Activated T-helper 2 cell treated with anti-CD3 and anti-CD28 coated beads, Interferon-gamma antibody, Interleukin-2, Interleukin-4, amounts not matched to agents 10 μg/mL and 5 μg/mL and 100 μg/mL, durations not matched to agents 14 hours and 24 hours and 36 hours (primary cell): ENCODE measurements at regions not wholly inside any gene's neighbourhood (a gene's known extent, or its start where the extent isn't known, plus 50 kb on each side); places are given as distances from the start of the nearest gene placed in this dataset.

Source experiments
- DNase-seq: peaks from one replicate; pipeline ENCODE4 v3.0.0; 2021; ENCODE audit warnings: low spot score
- H3K27ac Mint-ChIP-seq: one replicate; pipeline ENCODE4 v1.8.0; 2021; ENCODE audit warnings: mixed read lengths
- H3K27me3 Mint-ChIP-seq: one replicate; pipeline ENCODE4 v1.8.0; 2021; ENCODE audit warnings: low read depth, mixed read lengths
- H3K36me3 Mint-ChIP-seq: one replicate; pipeline ENCODE4 v1.8.0; 2021; ENCODE audit warnings: low read depth, mixed read lengths
- H3K4me1 Mint-ChIP-seq: one replicate; pipeline ENCODE4 v1.8.0; 2021; ENCODE audit warnings: low read depth, mixed read lengths
- H3K4me3 Mint-ChIP-seq: one replicate; pipeline ENCODE4 v1.8.0; 2021; ENCODE audit warnings: low read depth, mild to moderate bottlenecking, moderate library complexity, mixed read lengths
- H3K9me3 Mint-ChIP-seq: one replicate; pipeline ENCODE4 v1.8.0; 2021; ENCODE audit warnings: mixed read lengths
- intact Hi-C: fragments of 100-400 bp; cut with micrococcal nuclease; formaldehyde crosslinking; loops from one replicate; pipeline ENCODE4 v1.15.1; 2023

DNA sequence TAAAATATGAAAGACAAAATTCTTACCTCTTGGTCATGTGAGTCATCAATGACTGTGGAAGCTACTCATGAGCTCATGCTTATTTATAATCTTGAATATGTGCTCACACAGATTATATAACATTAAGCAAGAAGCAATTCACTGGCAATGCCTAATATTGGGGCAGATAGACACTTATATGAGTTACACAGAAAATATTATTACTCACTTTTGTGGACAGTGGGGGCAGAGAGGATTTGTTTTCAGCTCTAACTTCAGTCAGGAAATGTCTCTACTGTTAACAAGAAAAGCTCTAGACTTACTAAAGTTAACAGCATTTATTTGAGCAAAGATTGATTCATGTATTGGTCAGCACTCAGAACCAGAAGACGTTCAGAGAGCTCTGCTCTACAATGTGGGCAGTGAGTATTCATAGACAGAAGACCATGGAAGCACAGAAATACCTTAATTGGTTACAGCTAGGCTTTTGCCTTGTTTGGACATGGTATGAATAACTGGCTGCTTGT is 85.8 kb upstream of the AHI1 start:
- peak overlapping the region; percentile 94 for H3K27ac Mint-ChIP-seq
- peak overlapping the region; percentile 74 for H3K4me3 Mint-ChIP-seq

GRCh38 chr6:135586388-135586787 is 88.8 kb upstream of the AHI1 start:
- Mint-ChIP-seq H3K9me3 (peaks cover 41% of the 10 kb centered on the region), H3K27ac (peak overlapping the region; percentile 95), H3K4me3 (no peak overlapping the region), H3K4me1 (peaks cover 76% of the 10 kb centered on the region), H3K27me3 (no peaks in the 10 kb centered on the region), H3K36me3 (peaks cover 78% of the 10 kb centered on the region)
- no peak for DNase-seq
- intact Hi-C loops: loop anchor here (1.0 to 5.0 kb wide), 4 partner anchors 9 to 266 kb away; partner anchors contain the start of gene PDE7B

More for the DNA sequence above, 85.8 kb upstream of the AHI1 start:
- peaks cover 79% of the 10 kb centered on the region for H3K4me1 Mint-ChIP-seq
- peaks cover 74% of the 10 kb centered on the region for H3K36me3 Mint-ChIP-seq
- DNase-seq: no peak
- H3K27me3 Mint-ChIP-seq: no peaks in the 10 kb centered on the region
- intact Hi-C loops: loop anchor here (5.0 kb wide), 1 partner anchor 86 kb away; the partner anchor contains the start of gene AHI1
- H3K9me3 Mint-ChIP-seq: peaks cover 29% of the 10 kb centered on the region

DNA sequence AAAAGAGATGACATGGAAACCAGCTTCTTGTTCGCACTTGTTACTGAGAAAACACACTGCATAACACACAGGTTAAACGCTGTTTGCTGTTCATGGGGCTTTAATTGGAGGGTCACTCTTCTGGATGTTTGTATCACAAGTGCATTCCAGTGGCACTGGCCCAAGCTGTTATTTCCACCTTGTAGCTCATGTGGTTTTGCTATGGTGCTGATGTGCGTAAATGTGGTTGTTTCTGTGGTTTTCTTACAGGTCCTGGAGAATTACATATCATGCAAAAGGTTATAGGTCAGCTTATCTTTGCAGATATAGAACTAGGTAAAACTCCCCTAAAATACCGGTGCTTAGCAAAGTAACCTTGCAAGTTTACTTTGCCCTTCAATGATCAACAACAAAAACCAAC is 89.3 kb upstream of the AHI1 start:
- no peak overlapping the region for H3K4me3 Mint-ChIP-seq
- peaks cover 78% of the 10 kb centered on the region for H3K36me3 Mint-ChIP-seq
- peaks cover 75% of the 10 kb centered on the region for H3K4me1 Mint-ChIP-seq
- intact Hi-C loops: loop anchor here (1.0 to 5.0 kb wide), 7 partner anchors 10 to 265 kb away; partner anchors contain the start of gene PDE7B
- H3K27me3 Mint-ChIP-seq: no peaks in the 10 kb centered on the region
- peaks cover 41% of the 10 kb centered on the region for H3K9me3 Mint-ChIP-seq
- DNase-seq: peak; percentile 55
- H3K27ac Mint-ChIP-seq: peak overlapping the region; percentile 95

GRCh38 chr6:135592276-135592675 is 94.7 kb upstream of the AHI1 start:
- H3K27ac Mint-ChIP-seq: peak overlapping the region; percentile 90
- H3K4me3 Mint-ChIP-seq: peak overlapping the region; percentile 57
- H3K36me3 Mint-ChIP-seq: peaks cover 77% of the 10 kb centered on the region
- DNase-seq: no peak
- peaks cover 48% of the 10 kb centered on the region for H3K4me1 Mint-ChIP-seq
- intact Hi-C loops: no loop called here
- no peaks in the 10 kb centered on the region for H3K27me3 Mint-ChIP-seq
- peaks cover 65% of the 10 kb centered on the region for H3K9me3 Mint-ChIP-seq

- DNase-seq: no peak
- peaks cover 45% of the 10 kb centered on the region for H3K4me1 Mint-ChIP-seq
- H3K27me3 Mint-ChIP-seq: no peaks in the 10 kb centered on the region
- H3K36me3 Mint-ChIP-seq: peaks cover 81% of the 10 kb centered on the region
- no peak overlapping the region for H3K4me3 Mint-ChIP-seq
- peaks cover 71% of the 10 kb centered on the region for H3K9me3 Mint-ChIP-seq
- intact Hi-C loops: no loop called here
- no peak overlapping the region for H3K27ac Mint-ChIP-seq
Measured at GRCh38 chr6:135594000-135594399, 96.5 kb upstream of the AHI1 start.

- H3K4me1 Mint-ChIP-seq: peaks cover 31% of the 10 kb centered on the region
- no peak for DNase-seq
- no peak overlapping the region for H3K4me3 Mint-ChIP-seq
- peaks cover 65% of the 10 kb centered on the region for H3K9me3 Mint-ChIP-seq
- peak overlapping the region; percentile 5 for H3K27ac Mint-ChIP-seq
- H3K36me3 Mint-ChIP-seq: peaks cover 89% of the 10 kb centered on the region
- no peaks in the 10 kb centered on the region for H3K27me3 Mint-ChIP-seq
- intact Hi-C loops: no loop called here
Measured at GRCh38 chr6:135600086-135600702, 102.7 kb upstream of the AHI1 start.

DNA sequence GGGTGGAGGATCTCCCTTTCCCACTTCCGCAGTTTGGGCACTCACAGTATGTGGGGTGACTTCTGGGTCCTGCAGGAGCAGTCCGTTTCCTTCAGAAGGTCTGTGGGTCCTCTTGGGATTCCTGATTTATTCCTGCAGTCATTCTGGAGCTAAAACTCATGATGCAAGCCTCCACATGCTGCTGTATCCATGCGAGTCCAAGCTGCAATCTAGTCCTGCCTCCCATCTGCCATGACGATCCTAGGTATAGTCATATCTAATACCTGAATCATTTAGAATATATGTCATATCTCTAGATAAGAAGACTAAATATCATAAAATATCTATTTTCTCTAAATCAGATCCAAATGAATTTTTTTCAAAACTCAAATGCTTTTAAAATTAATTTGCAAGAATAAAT is 103.4 kb upstream of the AHI1 start:
- intact Hi-C loops: no loop called here
- Mint-ChIP-seq H3K27me3 (no peaks in the 10 kb centered on the region), H3K27ac (peak overlapping the region; percentile 5), H3K4me1 (peaks cover 37% of the 10 kb centered on the region), H3K9me3 (peaks cover 60% of the 10 kb centered on the region), H3K4me3 (no peak overlapping the region), H3K36me3 (peaks cover 85% of the 10 kb centered on the region)
- no peak for DNase-seq

- intact Hi-C loops: no loop called here
- H3K27ac Mint-ChIP-seq: no peak overlapping the region
- peaks cover 51% of the 10 kb centered on the region for H3K9me3 Mint-ChIP-seq
- no peak for DNase-seq
- peaks cover 42% of the 10 kb centered on the region for H3K4me1 Mint-ChIP-seq
- peaks cover 84% of the 10 kb centered on the region for H3K36me3 Mint-ChIP-seq
- H3K4me3 Mint-ChIP-seq: no peak overlapping the region
- H3K27me3 Mint-ChIP-seq: no peaks in the 10 kb centered on the region
Measured at GRCh38 chr6:135601857-135602256, 104.3 kb upstream of the AHI1 start.

DNA sequence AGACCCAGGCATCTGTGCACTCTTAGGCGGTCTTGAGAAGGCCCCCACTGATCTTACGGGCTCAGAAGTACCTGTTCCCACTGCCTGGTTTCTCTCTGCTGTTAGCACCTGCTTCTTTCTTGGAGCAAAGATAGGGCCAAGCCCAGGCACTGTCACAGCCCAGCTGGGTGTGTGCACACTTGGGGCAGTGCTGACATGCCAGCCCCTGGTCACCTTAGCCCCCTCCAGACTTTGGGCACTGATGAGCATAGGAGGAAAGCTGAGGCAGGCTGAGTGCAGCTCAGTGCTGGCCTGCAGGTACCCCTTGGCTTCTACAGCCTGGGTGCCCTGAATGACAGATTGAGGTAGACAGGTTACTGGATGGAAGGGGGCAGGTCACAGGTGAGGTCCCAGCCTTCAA is 105.7 kb upstream of the AHI1 start:
- Mint-ChIP-seq H3K27ac (peak overlapping the region; percentile 70), H3K4me1 (peaks cover 33% of the 10 kb centered on the region), H3K27me3 (no peaks in the 10 kb centered on the region), H3K36me3 (peaks cover 70% of the 10 kb centered on the region), H3K4me3 (no peak overlapping the region), H3K9me3 (peaks cover 37% of the 10 kb centered on the region)
- DNase-seq: no peak
- intact Hi-C loops: no loop called here

- H3K27ac Mint-ChIP-seq: peak overlapping the region; percentile 70
- no peak overlapping the region for H3K4me3 Mint-ChIP-seq
- H3K27me3 Mint-ChIP-seq: no peaks in the 10 kb centered on the region
- DNase-seq: no peak
- peaks cover 34% of the 10 kb centered on the region for H3K4me1 Mint-ChIP-seq
- peaks cover 27% of the 10 kb centered on the region for H3K9me3 Mint-ChIP-seq
- peaks cover 64% of the 10 kb centered on the region for H3K36me3 Mint-ChIP-seq
- intact Hi-C loops: loop anchor here (2.0 kb wide), 1 partner anchor 21 kb away; no protein-coding TSS in a partner anchor
Measured at GRCh38 chr6:135604035-135604860, 106.7 kb upstream of the AHI1 start.

GRCh38 chr6:135605278-135605790 is 107.8 kb upstream of the AHI1 start:
- Mint-ChIP-seq H3K9me3 (peaks cover 17% of the 10 kb centered on the region), H3K36me3 (peaks cover 55% of the 10 kb centered on the region), H3K27ac (peak overlapping the region; percentile 73), H3K27me3 (no peaks in the 10 kb centered on the region), H3K4me3 (no peak overlapping the region), H3K4me1 (peaks cover 31% of the 10 kb centered on the region)
- intact Hi-C loops: loop anchor here (2.0 kb wide), 1 partner anchor 19 kb away; no protein-coding TSS in a partner anchor
- DNase-seq: no peak

- intact Hi-C loops: no loop called here
- H3K36me3 Mint-ChIP-seq: peaks cover 57% of the 10 kb centered on the region
- peaks cover 22% of the 10 kb centered on the region for H3K9me3 Mint-ChIP-seq
- peaks cover 31% of the 10 kb centered on the region for H3K4me1 Mint-ChIP-seq
- no peak overlapping the region for H3K4me3 Mint-ChIP-seq
- H3K27ac Mint-ChIP-seq: peak overlapping the region; percentile 73
- no peaks in the 10 kb centered on the region for H3K27me3 Mint-ChIP-seq
- DNase-seq: no peak
Measured at GRCh38 chr6:135606392-135606791, 108.9 kb upstream of the AHI1 start.
